ENCODE measurements at regions not wholly inside any gene's neighbourhood (a gene's known extent, or its start where the extent isn't known, plus 50 kb on each side); places are given as distances from the start of the nearest gene placed in this dataset.

DNA sequence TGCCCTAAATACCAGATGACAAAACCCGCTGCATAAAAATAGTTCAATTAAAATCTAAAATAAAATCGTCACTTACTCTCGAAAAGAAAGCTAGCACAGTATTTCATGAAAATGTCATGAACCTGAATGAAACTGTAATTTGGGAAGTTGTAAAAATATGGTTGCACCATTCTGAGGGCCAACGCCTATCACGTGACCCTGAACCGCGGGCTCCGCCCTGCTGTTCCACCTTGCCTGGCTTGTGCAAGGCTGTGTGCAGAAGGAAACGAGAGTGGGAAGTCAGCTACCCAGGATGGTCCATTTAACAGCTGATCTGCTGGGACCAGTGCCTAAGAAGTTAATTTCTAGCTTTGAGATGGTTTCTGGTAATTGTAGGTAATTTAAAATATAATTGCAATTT is 91.7 kb upstream of the BMP4 start:
- TF ChIP-seq NFIC (IDR thresholded peaks at IDR 0.05) (no peak), EP300 (IDR thresholded peaks at IDR 0.05; ENCODE audit: borderline replicate concordance) (no peak), USF1 (IDR thresholded peaks at IDR 0.05) (no peak), REST (IDR thresholded peaks at IDR 0.05; ENCODE audit: low read depth) (no peak), MAX (IDR thresholded peaks at IDR 0.05) (no peak), YY1 (IDR thresholded peaks at IDR 0.05; ENCODE audit: low read depth) (no peak), RAD21 (IDR thresholded peaks at IDR 0.05; ENCODE audit: low read depth) (no peak), FOXM1 (IDR thresholded peaks at IDR 0.05; ENCODE audit: borderline replicate concordance, low read depth) (no peak), EGR1 (IDR thresholded peaks at IDR 0.05) (no peak)

Data from Ishikawa (cell line).